GM19438 (cell line): ENCODE measurements at regions not wholly inside any gene's neighbourhood (a gene's known extent, or its start where the extent isn't known, plus 50 kb on each side); places are given as distances from the start of the nearest gene placed in this dataset.
"Not testable (repeated sequence)": the region's sequence is repeated elsewhere in the genome, so short reads cannot be mapped to it uniquely, and the experiment has no call there.

Experiments
- ATAC-seq: cut with Tn5 transposase; IDR thresholded peaks from one replicate; pipeline ENCODE4 v1.9.1; 2021; ENCODE audit warnings: low read depth; ENCODE audit not compliant: unreplicated experiment

DNA sequence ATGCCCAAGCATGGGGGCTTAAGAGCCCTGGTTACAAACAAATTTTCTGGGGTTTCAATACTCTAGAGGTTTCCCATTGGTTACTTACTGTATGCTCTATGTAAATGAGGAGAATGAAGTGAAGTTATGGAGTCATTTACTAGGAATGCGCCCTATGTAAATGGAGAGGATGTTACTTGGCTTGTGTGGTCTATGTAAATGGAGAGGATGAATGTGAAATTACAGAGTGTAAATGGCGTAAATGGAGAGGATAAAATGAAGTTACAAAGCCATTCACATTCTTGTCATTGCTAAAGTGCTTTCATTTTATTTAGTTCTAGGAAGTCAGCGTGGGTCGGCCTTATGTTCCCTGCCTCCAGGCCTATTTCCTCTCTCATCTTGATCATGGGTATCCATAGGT is 810.5 kb upstream of the ADGRL3 start:
- ATAC-seq, result no peak

DNA sequence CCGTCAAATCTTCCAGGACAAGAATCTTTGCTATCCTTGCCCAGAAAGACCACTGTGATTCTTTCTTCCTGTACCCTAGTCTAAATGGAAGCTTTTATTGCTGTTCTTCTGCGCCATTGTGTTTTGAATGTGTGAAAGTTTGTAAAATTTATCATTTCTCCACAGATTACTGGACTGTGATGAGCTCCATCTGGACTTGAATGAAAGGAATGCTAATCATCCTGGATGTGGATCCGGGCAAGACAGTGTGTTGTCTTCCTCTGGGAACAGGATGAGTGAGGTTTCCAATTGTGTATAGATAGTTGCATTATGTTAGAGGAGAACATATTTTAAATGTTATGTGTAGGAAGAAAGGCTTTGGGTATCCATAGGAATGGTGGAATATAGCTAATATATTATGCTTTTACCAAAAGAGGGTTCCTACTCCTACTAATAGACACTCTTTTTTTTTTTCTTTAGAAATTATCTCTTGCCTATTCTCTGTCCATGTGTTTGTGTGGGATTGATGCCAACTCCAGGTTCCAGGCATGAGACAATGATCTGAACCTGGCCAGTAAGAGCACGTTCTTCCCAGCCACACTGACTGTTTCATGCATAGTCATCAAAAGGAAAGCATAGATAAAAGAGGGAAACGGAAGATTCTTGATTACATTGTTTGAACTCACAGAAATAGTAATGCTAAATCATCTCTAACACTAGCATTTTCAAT is 803.6 kb upstream of the ADGRL3 start:
- ATAC-seq, result no peak

DNA sequence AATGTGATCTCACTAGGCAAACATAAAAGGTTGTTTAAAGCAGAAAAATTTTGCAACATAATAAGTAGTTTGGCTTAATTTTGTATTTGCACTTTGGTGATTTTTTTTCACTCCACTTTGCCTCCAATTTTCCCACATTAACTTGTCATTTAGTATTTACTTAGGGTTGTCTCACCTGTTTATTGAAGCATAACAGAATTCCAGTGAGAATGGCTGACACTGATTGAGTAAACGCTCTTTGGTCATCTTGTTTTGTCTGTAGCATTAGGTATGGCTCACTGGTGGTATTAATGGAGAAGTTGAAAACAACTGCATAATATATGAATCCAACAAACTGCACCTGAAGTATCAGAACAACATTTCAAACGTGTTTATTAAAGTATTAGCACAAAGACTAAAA is 799.5 kb upstream of the ADGRL3 start:
- ATAC-seq, result no peak

DNA sequence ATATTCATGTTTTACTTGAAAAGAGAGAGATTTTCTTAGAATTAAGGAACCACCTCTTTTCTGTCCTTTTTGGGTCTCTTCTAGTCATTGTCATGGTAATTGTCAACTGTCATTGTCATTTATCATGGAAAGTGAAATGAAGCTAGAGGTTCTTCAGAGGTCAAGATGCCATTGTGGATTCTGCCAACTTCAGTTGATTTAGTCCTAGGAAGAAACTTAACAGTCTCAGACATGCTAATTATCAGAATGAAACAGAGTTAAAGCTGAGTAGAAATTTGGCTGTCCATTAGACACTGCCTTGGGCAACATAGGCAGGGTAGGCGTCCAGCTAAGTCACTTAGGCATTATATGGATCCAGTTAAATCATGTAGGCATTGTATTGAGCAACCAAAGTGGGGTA is 796.1 kb upstream of the ADGRL3 start:
- ATAC-seq, result no peak

DNA sequence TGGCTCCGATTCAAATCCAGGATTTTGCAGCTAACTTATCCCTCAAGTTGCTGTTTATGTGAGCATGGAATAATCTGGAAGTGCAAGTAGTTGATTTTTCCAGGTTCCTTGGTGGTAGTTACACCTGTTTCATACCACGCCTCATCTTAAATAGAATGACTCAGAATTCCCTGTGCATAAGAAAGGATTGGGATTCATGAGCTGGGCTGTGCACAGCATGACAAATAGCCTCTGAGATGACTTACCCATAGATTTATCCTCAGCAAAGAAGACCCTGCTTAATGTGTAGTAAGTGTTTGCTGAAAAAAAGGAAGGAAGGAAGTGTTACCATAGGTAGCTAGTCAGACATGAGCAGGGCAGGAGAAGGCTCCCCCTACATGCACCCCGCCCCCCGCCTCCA is 777.7 kb upstream of the ADGRL3 start:
- ATAC-seq, result no peak

DNA sequence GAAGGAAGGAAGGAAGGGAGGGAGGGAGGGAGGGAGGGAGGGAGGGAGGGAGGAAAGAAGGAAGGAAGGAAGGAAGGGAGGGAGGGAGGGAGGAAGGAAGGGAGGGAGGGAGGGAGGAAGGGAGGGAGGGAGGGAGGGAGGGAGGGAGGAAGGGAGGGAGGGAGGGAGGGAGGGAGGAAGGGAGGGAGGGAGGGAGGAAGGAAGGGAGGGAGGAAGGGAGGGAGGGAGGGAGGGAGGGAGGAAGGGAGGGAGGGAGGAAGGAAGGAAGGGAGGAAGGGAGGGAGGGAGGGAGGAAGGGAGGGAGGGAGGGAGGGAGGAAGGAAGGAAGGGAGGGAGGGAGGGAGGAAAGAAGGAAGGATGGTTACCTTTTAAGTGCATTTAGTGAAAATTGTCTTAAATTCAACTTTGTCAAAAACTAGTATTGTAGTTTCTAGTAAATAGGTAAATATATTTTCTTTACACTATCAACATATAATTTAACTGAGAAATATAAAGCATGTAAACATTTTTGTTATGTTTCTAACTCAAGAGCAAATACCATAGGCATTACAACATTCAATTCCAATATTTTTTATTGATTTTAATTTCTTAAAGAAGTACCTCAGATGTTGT is 776.4 kb upstream of the ADGRL3 start:
- ATAC-seq, result not testable (repeated sequence)

DNA sequence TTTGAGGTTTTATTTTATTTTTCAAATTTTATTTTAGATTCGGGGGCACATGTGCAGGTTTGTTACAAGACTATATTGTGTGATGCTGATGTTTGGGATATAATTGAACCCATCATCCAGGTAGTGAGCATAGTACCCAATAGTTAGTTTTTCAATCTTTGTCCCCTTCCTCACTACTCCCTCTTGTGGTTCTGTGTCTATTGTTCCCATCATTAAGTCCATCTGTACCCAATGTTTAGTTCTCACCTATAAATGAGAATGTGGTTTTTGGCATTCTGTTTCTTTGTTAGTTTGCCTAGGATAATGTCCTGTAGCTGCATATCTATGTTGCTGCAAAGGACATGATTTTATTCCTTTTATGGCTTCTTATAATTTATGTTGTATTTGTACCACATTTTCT is 767.2 kb upstream of the ADGRL3 start:
- no peak for ATAC-seq

DNA sequence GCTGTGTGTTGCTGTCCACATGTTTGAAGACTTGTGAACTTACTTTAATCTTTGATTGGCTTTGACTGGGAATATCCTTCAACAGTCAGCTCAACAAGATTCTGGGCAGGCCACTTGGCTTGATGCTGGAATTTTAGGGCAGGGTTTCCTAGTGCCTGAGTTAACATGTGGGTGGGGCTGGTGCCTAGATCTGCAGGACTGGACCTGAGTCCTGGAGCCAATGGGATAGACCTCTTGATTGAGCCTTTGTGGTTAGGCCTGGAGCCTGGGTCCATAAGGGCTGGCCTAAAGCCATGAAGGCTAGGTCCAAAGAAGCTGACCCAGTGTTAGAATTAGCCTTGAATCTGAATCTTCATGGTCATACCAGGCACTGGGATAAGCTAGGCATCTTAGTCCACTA is 757.1 kb upstream of the ADGRL3 start:
- no peak for ATAC-seq

DNA sequence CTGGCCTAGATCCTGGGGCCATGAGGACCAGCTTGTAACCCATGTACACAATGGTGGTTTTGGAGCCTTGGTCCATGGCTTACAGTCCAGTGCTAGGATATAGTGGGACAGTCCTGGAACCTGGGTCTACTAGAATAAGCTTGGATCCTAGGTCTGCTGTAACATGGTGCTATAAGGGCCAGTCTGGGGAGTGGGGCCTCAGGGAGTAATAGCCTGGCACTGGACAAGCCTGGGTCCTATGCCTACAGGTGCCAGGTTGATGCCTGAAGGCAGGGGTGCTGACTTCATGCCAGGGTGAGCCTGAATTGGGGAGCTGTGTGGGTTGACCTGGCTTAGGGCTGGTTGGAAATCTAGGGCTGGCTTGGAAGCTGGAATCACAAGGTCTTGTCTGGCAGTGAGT is 756.3 kb upstream of the ADGRL3 start:
- ATAC-seq, result no peak

DNA sequence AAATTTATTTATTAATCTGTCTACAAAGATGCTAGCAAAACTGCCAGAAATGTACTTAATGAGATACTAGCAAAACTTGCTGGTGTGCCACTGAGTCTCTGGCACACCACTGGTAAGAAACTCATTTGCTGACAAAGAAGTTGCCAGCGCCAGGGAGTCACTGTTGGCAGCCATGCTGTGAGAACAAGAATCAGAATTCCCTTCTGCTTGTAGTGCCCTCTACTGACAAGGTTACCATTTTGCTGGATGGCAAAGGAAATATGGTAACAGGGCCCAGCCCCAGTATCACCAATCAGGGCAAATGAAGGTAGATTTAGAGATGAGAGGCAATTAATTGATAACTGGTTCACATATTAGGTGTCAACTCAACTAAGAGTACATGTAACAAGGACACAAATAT is 750.1 kb upstream of the ADGRL3 start:
- no peak for ATAC-seq

DNA sequence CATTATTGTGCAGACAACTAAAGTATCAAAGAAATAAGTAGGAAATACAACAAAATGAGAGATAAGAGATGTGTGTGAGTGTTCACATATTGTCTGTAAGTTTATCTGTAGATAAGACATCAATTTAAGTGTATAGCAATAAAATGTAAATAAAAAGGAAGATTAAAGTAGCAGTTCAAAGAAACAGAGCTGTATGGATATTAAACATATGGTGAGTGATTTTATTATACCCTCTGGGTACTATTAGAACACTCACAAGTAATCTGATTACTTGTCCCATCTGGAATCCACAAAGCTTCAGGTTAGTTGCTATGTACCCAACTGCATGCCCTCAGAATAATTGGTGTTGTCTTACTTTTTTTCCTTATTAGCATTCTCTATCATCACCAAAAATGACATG is 747.9 kb upstream of the ADGRL3 start:
- ATAC-seq, result no peak

DNA sequence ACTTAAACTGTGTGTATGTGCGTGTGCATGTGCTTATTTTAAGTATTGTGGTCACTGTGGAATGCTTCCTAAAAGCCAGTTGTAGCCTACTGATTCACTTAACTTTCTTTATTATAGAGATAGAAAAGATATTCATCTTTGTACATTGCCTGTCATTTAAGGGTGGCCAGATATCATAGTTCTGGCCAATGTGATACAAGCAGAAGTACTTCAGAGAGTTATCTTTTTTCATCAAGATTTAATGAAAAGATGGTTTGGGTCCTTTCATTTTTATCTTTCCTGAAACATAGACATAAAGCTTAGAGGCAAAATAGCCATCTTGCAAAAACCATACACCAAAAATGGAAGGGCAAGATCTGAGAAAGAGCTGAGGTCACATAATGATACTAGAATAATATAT is 744.7 kb upstream of the ADGRL3 start:
- no peak for ATAC-seq

DNA sequence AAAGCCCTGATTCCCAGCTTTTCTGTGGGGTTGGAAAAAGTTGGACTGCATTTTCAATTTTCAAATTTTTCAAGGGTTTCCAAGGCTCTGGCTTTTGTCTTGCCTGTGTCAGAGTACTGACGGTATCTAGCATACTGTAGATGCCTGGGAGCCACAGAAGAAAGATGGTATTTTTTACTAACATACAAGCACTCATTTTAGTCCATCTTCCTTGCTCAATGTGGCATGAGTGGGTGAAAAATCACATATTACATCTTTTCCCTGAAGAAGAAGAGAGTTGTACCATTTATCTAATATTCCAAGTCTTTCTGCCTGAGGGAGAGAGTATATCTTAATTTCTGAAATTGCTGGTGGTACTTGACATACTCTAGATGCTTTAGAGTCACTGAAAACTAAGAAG is 738.6 kb upstream of the ADGRL3 start:
- no peak for ATAC-seq

DNA sequence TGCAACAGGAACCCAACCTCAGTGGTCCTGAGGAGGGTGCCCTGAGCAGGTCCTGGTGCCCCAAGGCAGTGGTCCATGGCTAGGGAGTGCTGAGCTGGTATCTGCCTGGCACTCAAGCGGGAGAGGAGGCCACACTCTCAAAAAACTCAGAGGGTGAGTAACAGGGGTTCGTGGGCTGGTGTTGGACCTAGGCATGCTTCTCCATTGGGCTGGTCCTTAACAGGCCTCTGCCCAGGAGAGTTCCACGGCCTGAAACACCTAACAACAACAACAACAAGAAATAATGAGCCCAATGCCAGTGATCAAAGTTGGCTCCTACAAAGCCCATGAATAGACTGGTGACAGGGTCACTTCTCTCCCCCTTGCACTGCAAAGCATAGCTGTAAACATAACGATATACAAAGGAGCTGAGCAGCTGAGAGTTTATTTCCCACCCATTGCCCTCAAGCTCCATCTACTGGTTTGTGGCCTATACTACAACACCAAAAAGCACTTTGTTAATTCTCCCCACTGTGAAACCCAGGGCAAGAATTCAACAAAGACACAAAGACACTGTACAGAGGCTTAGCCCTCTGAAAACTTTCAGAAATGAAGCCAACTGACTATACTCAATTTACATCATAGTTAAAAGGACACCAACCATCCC is 736.1 kb upstream of the ADGRL3 start:
- ATAC-seq, result no peak

DNA sequence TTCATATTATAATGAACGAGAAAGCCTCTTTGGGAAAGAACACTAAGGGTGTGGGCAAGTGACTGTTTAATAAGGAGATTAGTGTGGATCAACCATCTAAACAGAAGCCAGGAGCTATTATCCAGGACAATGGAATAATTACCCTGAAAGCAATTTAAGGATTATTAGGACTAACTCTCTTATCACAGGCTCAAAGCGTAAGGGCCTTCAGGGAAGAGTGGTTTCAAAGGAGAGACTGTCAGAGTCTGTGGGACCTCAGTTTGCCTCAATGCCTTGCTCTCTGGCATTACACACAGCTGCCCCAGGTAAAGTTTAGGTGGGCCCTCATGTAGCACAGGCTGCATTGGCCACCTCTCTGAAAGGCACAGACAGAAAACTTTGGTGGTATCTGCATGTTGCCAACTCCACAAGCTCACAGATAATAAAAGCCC is 717.2 kb upstream of the ADGRL3 start:
- no peak for ATAC-seq

DNA sequence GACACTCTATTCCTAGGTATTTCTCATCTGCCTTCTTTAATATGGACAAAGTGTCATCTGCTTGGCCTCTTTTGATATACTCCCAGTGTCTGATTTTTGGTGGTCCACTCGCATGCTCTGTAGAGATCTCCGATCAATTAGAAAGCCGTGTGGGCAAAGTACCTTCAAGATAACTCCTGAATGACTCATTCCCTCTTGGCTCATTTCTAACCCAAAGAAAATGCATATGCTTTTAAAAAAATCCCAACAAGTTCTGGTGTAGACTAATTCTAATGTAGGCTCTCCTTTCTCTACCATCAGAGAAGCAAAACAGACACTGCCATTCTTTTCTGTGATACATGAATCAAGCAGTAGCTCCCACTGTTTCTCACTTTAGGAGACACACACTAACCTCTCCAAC is 714.9 kb upstream of the ADGRL3 start:
- no peak for ATAC-seq

DNA sequence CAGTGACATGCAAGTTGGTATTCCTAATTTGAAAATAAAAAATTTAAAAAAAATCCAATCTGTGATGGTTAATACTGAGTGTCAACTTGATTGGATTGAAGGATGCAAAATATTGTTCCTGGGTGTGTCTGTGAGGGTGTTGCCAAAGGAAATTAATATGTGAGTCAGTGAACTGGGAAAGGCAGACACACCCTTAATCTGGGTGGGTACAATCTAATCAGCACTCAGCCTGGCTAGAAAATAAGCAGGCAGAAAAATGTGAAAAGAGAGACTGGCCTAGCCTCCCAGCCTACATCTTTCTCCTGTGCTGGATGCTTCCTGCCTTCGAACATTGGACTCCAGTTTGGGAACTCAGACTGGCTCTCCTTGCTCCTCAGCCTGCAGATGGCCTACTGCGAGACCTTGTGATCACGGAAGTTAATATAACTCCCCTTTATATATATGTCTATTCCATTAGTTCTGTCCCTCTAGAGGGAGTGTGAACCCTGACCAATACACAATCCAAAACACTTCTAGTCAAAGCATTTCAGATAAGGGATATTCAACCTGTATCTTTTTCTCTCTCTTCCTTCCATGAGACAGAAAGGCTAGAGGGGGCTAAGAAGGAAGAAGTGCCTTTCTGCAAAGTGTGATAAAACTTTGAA is 712.9 kb upstream of the ADGRL3 start:
- not testable (repeated sequence) for ATAC-seq

DNA sequence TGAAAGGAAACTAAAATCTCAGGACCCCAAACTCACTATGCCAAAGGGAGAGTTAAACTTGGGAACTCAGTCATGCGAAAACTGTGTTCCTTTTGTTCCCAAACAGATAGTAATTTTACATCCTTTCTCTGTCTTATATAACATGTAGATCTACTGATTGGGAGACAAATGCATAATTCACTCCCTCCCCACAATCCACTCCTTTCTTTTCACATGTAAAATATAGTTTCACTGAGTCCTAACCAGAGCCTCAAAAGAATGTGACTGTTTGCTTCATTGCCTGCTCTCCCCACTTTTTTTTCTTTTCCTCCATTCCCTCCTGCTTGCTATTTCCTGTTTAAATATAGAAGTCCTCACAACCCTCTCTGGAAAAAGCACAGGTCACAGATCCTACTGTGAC is 699.3 kb upstream of the ADGRL3 start:
- ATAC-seq, result no peak

DNA sequence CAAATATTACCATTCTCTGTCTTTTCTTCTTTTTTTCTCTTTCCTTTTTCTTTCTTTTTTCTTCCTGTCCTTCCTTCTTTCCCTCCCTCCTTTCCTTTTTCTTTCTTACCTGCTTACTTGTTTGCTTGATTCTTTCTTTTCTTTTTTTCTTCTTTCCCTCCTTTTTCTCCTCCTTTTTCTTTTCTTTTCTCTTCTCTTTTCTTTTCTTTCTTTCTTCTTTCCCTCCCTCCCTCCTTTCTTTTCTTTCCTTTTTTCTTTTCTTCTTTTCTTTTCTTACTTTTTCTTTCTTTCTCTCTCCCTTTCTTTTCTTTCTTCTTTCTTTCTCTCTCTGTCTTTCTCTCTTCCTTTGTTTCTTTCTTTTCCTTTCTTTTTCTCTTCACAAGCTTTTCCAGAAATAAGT is 697.4 kb upstream of the ADGRL3 start:
- no peak for ATAC-seq

DNA sequence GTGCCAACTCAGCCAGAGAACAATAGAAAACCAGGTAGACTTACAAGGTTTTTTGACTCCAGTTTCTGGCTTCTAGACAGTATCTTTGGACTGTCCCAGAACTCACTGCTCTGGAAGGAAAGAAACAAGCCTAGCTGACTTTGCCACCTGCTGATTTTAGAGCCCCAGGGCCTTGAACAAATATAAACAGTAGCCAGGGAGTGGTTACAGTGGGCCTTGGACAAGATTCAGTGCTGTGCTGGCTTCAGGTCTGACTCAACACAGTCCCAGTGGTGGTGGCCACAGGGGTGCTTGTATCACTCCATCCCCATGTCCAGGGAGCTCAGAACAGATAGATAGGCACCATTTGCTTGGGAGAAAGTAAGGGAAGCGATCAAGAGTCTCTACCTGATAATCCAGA is 694.1 kb upstream of the ADGRL3 start:
- ATAC-seq, result no peak

DNA sequence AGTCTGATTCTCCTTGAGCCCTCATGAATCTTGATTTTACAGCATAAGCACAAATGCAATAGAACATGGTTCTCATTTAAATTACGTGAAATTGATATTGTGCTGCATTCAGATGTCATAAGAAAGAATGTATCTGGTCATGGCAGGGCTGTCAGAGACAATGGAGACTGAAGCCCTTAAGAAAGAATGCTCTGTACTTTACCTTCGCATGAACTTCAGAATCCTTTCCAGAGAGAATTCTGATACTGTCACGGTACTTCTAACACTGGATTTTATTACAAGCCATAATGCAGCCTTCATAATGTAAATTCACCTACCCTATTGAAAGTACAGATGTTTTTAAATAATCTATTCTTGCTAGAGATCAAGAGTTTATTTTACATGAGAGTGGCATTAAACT is 677.9 kb upstream of the ADGRL3 start:
- no peak for ATAC-seq
